Mesenchymal stem cell (in vitro differentiated cells and primary cell): ENCODE measurements at regions not wholly inside any gene's neighbourhood (a gene's known extent, or its start where the extent isn't known, plus 50 kb on each side); places are given as distances from the start of the nearest gene placed in this dataset.

ENCODE experiments used
- DNase-seq: peaks from one replicate; pipeline ENCODE4 v3.0.0-alpha.2; 2013
- H2AFZ ChIP-seq: one replicate; pipeline ENCODE4 v1.6.1; 2013; ENCODE audit warnings: low read depth, mild to moderate bottlenecking, control low read depth, inconsistent platforms, low read length, moderate library complexity
- H2AK5ac ChIP-seq: 2 replicates; pipeline ENCODE4 v1.6.1; 2013; ENCODE audit warnings: low read length, moderate library complexity, mild to moderate bottlenecking, inconsistent platforms; ENCODE audit not compliant: severe bottlenecking
- H2BK120ac ChIP-seq: one replicate; pipeline ENCODE4 v1.6.1; 2013; ENCODE audit warnings: low read depth, mild to moderate bottlenecking, inconsistent platforms, low read length, moderate library complexity
- H2BK12ac ChIP-seq, 2 experiments: one replicate each; pipeline ENCODE4 v1.6.1; 2013; ENCODE audit warnings: inconsistent platforms in 2 of 2, low read length in 2 of 2, mild to moderate bottlenecking in 2 of 2, moderate library complexity in 2 of 2, control low read depth in 1 of 2
- H2BK15ac ChIP-seq: one replicate; pipeline ENCODE4 v1.6.1; 2013; ENCODE audit warnings: mild to moderate bottlenecking, low read depth, inconsistent platforms; ENCODE audit not compliant: poor library complexity, severe bottlenecking
- H2BK5ac ChIP-seq: 2 replicates; pipeline ENCODE4 v1.6.1; 2013; ENCODE audit warnings: low read depth, mild to moderate bottlenecking, low read length, control low read depth, inconsistent platforms; ENCODE audit not compliant: poor library complexity, severe bottlenecking
- H3K14ac ChIP-seq, 2 experiments: one replicate each; pipeline ENCODE4 v1.6.1; 2013; ENCODE audit warnings: inconsistent platforms in 2 of 2, low read length in 2 of 2, control low read depth in 1 of 2, mild to moderate bottlenecking in 1 of 2, moderate library complexity in 1 of 2
- H3K18ac ChIP-seq, 2 experiments: one replicate each; pipeline ENCODE4 v1.6.1; 2013; ENCODE audit warnings: inconsistent platforms in 2 of 2, low read length in 2 of 2, control low read depth in 1 of 2, low read depth in 1 of 2, mild to moderate bottlenecking in 1 of 2
- H3K23ac ChIP-seq, 2 experiments: one replicate each; pipeline ENCODE4 v1.6.1; 2013; ENCODE audit warnings: inconsistent platforms in 2 of 2, low read length in 2 of 2, mild to moderate bottlenecking in 2 of 2, moderate library complexity in 2 of 2, control low read depth in 1 of 2
- H3K27ac ChIP-seq: 2 replicates; pipeline ENCODE4 v1.5.1; 2013; ENCODE audit warnings: mild to moderate bottlenecking, moderate library complexity, low read length, control low read depth, inconsistent platforms; ENCODE audit not compliant: poor library complexity, severe bottlenecking
- H3K27me3 ChIP-seq, 2 experiments: 2 replicates each; pipeline versions ENCODE4 v1.6.1 to v1.7.0; 2013; ENCODE audit warnings: low read length in 2 of 2, mild to moderate bottlenecking in 2 of 2, moderate library complexity in 2 of 2, control low read depth in 1 of 2, inconsistent platforms in 1 of 2; ENCODE audit not compliant: control insufficient read depth in 1 of 2, insufficient read depth in 1 of 2
- H3K36me3 ChIP-seq, 2 experiments: 2 replicates each; pipeline versions ENCODE4 v1.6.1 to v1.7.0; 2013; ENCODE audit warnings: low read length in 2 of 2, control low read depth in 1 of 2, inconsistent platforms in 1 of 2, low read depth in 1 of 2, mild to moderate bottlenecking in 1 of 2; ENCODE audit not compliant: insufficient read depth in 2 of 2, control insufficient read depth in 1 of 2
- H3K4ac ChIP-seq, 2 experiments: one replicate each; pipeline ENCODE4 v1.6.1; 2013; ENCODE audit warnings: inconsistent platforms in 2 of 2, low read length in 2 of 2, mild to moderate bottlenecking in 2 of 2, moderate library complexity in 2 of 2, control low read depth in 1 of 2, low read depth in 1 of 2
- H3K4me1 ChIP-seq: 2 replicates; pipeline ENCODE4 v1.6.1; 2013; ENCODE audit warnings: low read depth, low read length, control low read depth; ENCODE audit not compliant: control insufficient read depth, insufficient read depth
- H3K4me2 ChIP-seq: 2 replicates; pipeline ENCODE4 v1.6.1; 2013; ENCODE audit warnings: low read length, mild to moderate bottlenecking, inconsistent platforms; ENCODE audit not compliant: poor library complexity, severe bottlenecking
- H3K4me3 ChIP-seq, 2 experiments: 2 replicates each; pipeline versions ENCODE4 v1.5.1 to v1.7.0; 2013; ENCODE audit warnings: low read length in 2 of 2, mild to moderate bottlenecking in 2 of 2, control low read depth in 1 of 2, low read depth in 1 of 2; ENCODE audit not compliant: insufficient read depth in 1 of 2
- H3K79me1 ChIP-seq: replicated peaks from 2 replicates; pipeline ENCODE4 v1.6.1; 2013; ENCODE audit warnings: mild to moderate bottlenecking, control low read depth, low read length, inconsistent platforms; ENCODE audit not compliant: poor library complexity, severe bottlenecking
- H3K9ac ChIP-seq: 2 replicates; pipeline ENCODE4 v1.7.0; 2013; ENCODE audit warnings: mild to moderate bottlenecking, low read length, moderate library complexity
- H3K9me3 ChIP-seq: 2 replicates; pipeline ENCODE4 v1.7.0; 2013; ENCODE audit warnings: mild to moderate bottlenecking, low read length; ENCODE audit not compliant: control insufficient read depth
- H4K8ac ChIP-seq: one replicate; pipeline ENCODE4 v1.6.1; 2013; ENCODE audit warnings: inconsistent platforms, mild to moderate bottlenecking, low read length, moderate library complexity
- H4K91ac ChIP-seq: one replicate; pipeline ENCODE4 v1.6.1; 2013; ENCODE audit warnings: mild to moderate bottlenecking, low read length, inconsistent platforms
- WGBS: methylation state at CpG from one replicate; pipeline ENCODE4 v1.1.7; 2013; ENCODE audit warnings: mixed read lengths; 5-methylcytosine and 5-hydroxymethylcytosine counted together

GRCh38 chr5:156230887-156231286, 96.1 kb upstream of the SGCD start:
- no peak overlapping the region for H2BK12ac ChIP-seq
- no peak overlapping the region for H3K4me3 ChIP-seq
- H4K8ac ChIP-seq: no peak overlapping the region
- peaks cover 5% of the 10 kb centered on the region for H3K9me3 ChIP-seq
- H3K27me3 ChIP-seq: no peaks in the 10 kb centered on the region
- H3K9ac ChIP-seq: no peak overlapping the region
- H3K4me1 ChIP-seq: no peaks in the 10 kb centered on the region
- no peak overlapping the region for H3K23ac ChIP-seq
- no peak overlapping the region for H3K27ac ChIP-seq
- H2BK15ac ChIP-seq: no peak overlapping the region
- H4K91ac ChIP-seq: no peak overlapping the region
- H3K14ac ChIP-seq: no peak overlapping the region
- no peak overlapping the region for H2BK5ac ChIP-seq
- 86% methylated on average over 4 of the region's 4 CpGs for WGBS
- no peaks in the 10 kb centered on the region for H3K79me1 ChIP-seq
- DNase-seq: no peak
- no peak overlapping the region for H3K18ac ChIP-seq
- H3K36me3 ChIP-seq: no peaks in the 10 kb centered on the region
- no peak overlapping the region for H2AK5ac ChIP-seq
- H3K4ac ChIP-seq: no peak overlapping the region
- H2BK120ac ChIP-seq: no peak overlapping the region
- H2AFZ ChIP-seq: no peak overlapping the region
- H3K4me2 ChIP-seq: no peak overlapping the region

GRCh38 chr5:156232251-156232869, 94.6 kb upstream of the SGCD start:
- no peak overlapping the region for H3K4ac ChIP-seq
- H2BK15ac ChIP-seq: no peak overlapping the region
- no peak overlapping the region for H2BK120ac ChIP-seq
- H3K14ac ChIP-seq: no peak overlapping the region
- H3K23ac ChIP-seq: no peak overlapping the region
- H3K4me1 ChIP-seq: no peaks in the 10 kb centered on the region
- 90% methylated on average over 2 of the region's 3 CpGs for WGBS
- no peak overlapping the region for H2AFZ ChIP-seq
- no peak overlapping the region for H2AK5ac ChIP-seq
- H3K9me3 ChIP-seq: peaks cover 5% of the 10 kb centered on the region
- H3K27me3 ChIP-seq: no peaks in the 10 kb centered on the region
- DNase-seq: no peak
- no peak overlapping the region for H4K91ac ChIP-seq
- no peaks in the 10 kb centered on the region for H3K79me1 ChIP-seq
- no peak overlapping the region for H2BK12ac ChIP-seq
- H3K27ac ChIP-seq: no peak overlapping the region
- H3K4me3 ChIP-seq: no peak overlapping the region
- H4K8ac ChIP-seq: no peak overlapping the region
- no peak overlapping the region for H2BK5ac ChIP-seq
- no peak overlapping the region for H3K4me2 ChIP-seq
- H3K9ac ChIP-seq: no peak overlapping the region
- H3K36me3 ChIP-seq: no peaks in the 10 kb centered on the region
- no peak overlapping the region for H3K18ac ChIP-seq

- Histone ChIP-seq H3K79me1 (no peaks in the 10 kb centered on the region), H2AK5ac (no peak overlapping the region), H4K91ac (no peak overlapping the region)
These were observed 89.6 kb upstream of the SGCD start for GRCh38 chr5:156237361-156237760.

GRCh38 chr5:156239800-156240199, 87.2 kb upstream of the SGCD start:
- Histone ChIP-seq H3K4me1 (no peaks in the 10 kb centered on the region), H3K4ac (no peak overlapping the region), H3K4me2 (no peak overlapping the region), H2AK5ac (no peak overlapping the region), H3K79me1 (no peaks in the 10 kb centered on the region), H3K9ac (no peak overlapping the region), H3K27me3 (no peaks in the 10 kb centered on the region), H2BK5ac (no peak overlapping the region), H2BK120ac (no peak overlapping the region), H3K4me3 (no peak overlapping the region), H4K8ac (no peak overlapping the region), H2BK15ac (no peak overlapping the region), H3K18ac (no peak overlapping the region), H3K23ac (no peak overlapping the region), H3K36me3 (no peaks in the 10 kb centered on the region), H2AFZ (no peak overlapping the region), H4K91ac (no peak overlapping the region), H2BK12ac (no peak overlapping the region), H3K9me3 (no peaks in the 10 kb centered on the region), H3K27ac (no peak overlapping the region), H3K14ac (no peak overlapping the region)
- WGBS: 91% methylated on average over 2 of the region's 2 CpGs
- no peak for DNase-seq

More at GRCh38 chr5:156237361-156237760, 89.6 kb upstream of the SGCD start:
- H3K27me3 ChIP-seq: no peaks in the 10 kb centered on the region
- H3K4me3 ChIP-seq: no peak overlapping the region
- 89% methylated on average over 6 of the region's 6 CpGs for WGBS
- no peak overlapping the region for H2BK15ac ChIP-seq
- no peak overlapping the region for H3K4ac ChIP-seq
- H4K8ac ChIP-seq: no peak overlapping the region
- no peak overlapping the region for H2AFZ ChIP-seq
- H3K9me3 ChIP-seq: no peaks in the 10 kb centered on the region
- H3K23ac ChIP-seq: no peak overlapping the region
- H2BK12ac ChIP-seq: no peak overlapping the region
- H3K27ac ChIP-seq: no peak overlapping the region
- DNase-seq: no peak
- no peak overlapping the region for H3K18ac ChIP-seq
- no peaks in the 10 kb centered on the region for H3K36me3 ChIP-seq
- no peak overlapping the region for H3K4me2 ChIP-seq
- H3K4me1 ChIP-seq: no peaks in the 10 kb centered on the region
- H3K14ac ChIP-seq: no peak overlapping the region
- no peak overlapping the region for H3K9ac ChIP-seq
- H2BK120ac ChIP-seq: no peak overlapping the region
- H2BK5ac ChIP-seq: no peak overlapping the region
